ENCODE measurements at regions not wholly inside any gene's neighbourhood (a gene's known extent, or its start where the extent isn't known, plus 50 kb on each side); places are given as distances from the start of the nearest gene placed in this dataset.

DNA sequence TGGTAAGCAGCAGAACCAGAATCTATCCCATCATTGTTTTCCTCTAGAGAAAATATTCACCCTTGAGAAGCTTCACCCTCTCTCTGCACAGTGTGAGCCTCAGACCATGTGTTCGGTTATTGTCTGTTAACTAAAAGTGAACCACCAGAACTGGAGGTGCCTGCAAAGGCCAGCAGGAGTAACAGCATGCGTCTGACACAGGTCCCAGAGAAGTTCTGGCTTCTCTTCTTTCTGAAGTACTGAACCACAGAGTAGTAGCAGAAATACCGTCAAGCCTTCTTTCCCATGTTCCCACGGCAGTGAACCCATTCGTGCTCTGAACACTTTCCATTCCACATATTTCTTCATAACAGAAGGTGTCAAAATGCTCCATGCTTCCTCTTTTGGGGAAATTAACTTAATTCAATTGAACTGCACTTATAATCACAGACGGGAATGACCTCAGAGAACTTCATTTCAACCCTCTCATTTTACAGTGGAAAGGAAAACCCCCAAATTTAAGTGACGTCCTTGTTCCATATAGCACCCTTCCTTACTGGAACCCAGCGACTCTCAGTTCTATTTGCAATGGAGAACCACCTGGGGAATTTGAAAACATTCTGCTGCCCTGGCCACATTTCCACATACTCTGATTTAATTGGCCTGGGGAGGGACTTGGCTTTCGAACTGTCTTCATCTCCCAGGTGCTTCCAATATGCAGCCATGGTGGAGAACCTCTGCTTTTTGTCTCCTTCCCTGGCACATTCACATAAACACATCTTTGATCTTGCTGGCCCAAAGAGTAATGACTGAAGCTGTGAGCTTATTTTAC is 519.1 kb downstream of the RNF144A start:
- no peak for TF ChIP-seq POLR2A (IDR thresholded peaks at IDR 0.05)
- TF ChIP-seq, protein P1, sequence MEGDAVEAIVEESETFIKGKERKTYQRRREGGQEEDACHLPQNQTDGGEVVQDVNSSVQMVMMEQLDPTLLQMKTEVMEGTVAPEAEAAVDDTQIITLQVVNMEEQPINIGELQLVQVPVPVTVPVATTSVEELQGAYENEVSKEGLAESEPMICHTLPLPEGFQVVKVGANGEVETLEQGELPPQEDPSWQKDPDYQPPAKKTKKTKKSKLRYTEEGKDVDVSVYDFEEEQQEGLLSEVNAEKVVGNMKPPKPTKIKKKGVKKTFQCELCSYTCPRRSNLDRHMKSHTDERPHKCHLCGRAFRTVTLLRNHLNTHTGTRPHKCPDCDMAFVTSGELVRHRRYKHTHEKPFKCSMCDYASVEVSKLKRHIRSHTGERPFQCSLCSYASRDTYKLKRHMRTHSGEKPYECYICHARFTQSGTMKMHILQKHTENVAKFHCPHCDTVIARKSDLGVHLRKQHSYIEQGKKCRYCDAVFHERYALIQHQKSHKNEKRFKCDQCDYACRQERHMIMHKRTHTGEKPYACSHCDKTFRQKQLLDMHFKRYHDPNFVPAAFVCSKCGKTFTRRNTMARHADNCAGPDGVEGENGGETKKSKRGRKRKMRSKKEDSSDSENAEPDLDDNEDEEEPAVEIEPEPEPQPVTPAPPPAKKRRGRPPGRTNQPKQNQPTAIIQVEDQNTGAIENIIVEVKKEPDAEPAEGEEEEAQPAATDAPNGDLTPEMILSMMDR (IDR thresholded peaks at IDR 0.05 in 4 of 5, conservative IDR thresholded peaks at IDR 0.05 in 1 of 5), result no peak
